ENCODE measurements at regions not wholly inside any gene's neighbourhood (a gene's known extent, or its start where the extent isn't known, plus 50 kb on each side); places are given as distances from the start of the nearest gene placed in this dataset.

DNA sequence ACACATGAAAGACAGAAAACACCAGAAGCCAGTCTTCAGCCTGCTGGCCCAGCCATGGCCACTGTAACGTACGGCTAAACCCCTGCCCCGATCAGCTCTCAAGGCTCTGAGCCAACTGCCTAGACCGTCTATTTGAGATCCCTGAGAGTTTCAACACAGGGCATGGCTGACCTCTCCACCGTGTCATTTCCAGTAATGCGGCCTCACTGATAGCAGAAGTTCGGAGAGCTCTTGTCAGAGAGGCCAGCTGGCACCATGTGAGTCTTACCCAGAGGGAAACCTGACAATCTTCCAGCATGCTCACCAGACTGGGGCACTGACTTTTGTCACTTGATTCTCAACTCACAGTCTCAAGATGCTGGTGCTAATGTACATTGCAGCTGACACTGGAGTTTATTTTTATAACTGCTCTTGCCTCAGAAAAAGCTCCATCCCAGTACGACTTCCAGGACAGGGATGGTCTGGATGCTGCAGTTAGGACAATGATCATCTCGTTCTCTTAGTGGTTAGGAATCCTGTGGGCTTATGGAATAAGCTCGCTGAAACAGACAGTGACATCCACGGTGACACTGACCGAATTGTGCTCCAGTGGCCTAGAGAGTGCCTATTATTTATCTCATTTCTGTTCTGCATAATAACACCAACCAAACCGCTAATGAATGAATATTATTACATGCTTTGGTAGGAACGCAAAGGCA lies 372.7 kb downstream of the ICE1 start:
- TF ChIP-seq, protein P1, sequence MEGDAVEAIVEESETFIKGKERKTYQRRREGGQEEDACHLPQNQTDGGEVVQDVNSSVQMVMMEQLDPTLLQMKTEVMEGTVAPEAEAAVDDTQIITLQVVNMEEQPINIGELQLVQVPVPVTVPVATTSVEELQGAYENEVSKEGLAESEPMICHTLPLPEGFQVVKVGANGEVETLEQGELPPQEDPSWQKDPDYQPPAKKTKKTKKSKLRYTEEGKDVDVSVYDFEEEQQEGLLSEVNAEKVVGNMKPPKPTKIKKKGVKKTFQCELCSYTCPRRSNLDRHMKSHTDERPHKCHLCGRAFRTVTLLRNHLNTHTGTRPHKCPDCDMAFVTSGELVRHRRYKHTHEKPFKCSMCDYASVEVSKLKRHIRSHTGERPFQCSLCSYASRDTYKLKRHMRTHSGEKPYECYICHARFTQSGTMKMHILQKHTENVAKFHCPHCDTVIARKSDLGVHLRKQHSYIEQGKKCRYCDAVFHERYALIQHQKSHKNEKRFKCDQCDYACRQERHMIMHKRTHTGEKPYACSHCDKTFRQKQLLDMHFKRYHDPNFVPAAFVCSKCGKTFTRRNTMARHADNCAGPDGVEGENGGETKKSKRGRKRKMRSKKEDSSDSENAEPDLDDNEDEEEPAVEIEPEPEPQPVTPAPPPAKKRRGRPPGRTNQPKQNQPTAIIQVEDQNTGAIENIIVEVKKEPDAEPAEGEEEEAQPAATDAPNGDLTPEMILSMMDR (conservative IDR thresholded peaks at IDR 0.05 in 1 of 2, IDR thresholded peaks at IDR 0.05 in 1 of 2; ENCODE audit: low read depth in 1 of 2, low read length in 2 of 2) = no peak
- no peak for TF ChIP-seq EZH2 (IDR thresholded peaks at IDR 0.05; ENCODE audit: low read length, missing control alignments)

Measured in fibroblast of lung (primary cell).